Stomach (tissue), 8 donors: ENCODE measurements at regions not wholly inside any gene's neighbourhood (a gene's known extent, or its start where the extent isn't known, plus 50 kb on each side); places are given as distances from the start of the nearest gene placed in this dataset.

Source experiments
- DNase-seq, 2 donors: peaks; one replicate each; pipeline versions ENCODE4 v3.0.0 to v3.0.0-alpha.2; 2013 to 2019
- H3K27ac ChIP-seq, 5 donors: fragments of 200-600 bp in 4 of 5; sonication (generic) in 4 of 5; one replicate each; pipeline ENCODE4 v1.5.1; 2013 to 2019; ENCODE audit warnings: mild to moderate bottlenecking in 1 of 5, moderate library complexity in 1 of 5
- H3K27me3 ChIP-seq, 3 donors: fragments of 200-600 bp; sonication (generic); one replicate each; pipeline ENCODE4 v1.5.1; 2017 to 2019; ENCODE audit warnings: mixed run types in 1 of 3
- H3K36me3 ChIP-seq, 4 donors: fragments of 200-600 bp; sonication (generic); 1 replicate in 3 of 4; 2 replicates in 1 of 4; pipeline ENCODE4 v1.5.1; 2016 to 2019
- H3K4me1 ChIP-seq, 4 donors: fragments of 200-600 bp; sonication (generic); one replicate each; pipeline ENCODE4 v1.5.1; 2016 to 2019
- H3K4me3 ChIP-seq, 4 donors: fragments of 200-600 bp; sonication (generic) in 3 of 4; one replicate each; pipeline ENCODE4 v1.5.1; 2016 to 2019; ENCODE audit warnings: mild to moderate bottlenecking in 1 of 4
- H3K9me3 ChIP-seq, 4 donors: fragments of 200-600 bp; sonication (generic); one replicate each; pipeline ENCODE4 v1.5.1; 2016 to 2019
- EP300 ChIP-seq: sonication (generic); formaldehyde crosslinking; IDR thresholded peaks from one replicate; pipeline ENCODE4 v1.6.1; 2017; ENCODE audit warnings: antibody characterized with exemption
- POLR2A ChIP-seq, 4 donors: fragments of 450-650 bp; IDR thresholded peaks; one replicate each; pipeline ENCODE4 v1.6.1; 2016; ENCODE audit warnings: antibody characterized with exemption in 4 of 4, control low read depth in 2 of 4, mild to moderate bottlenecking in 1 of 4, moderate library complexity in 1 of 4
- POLR2AphosphoS5 ChIP-seq, 3 donors: sonication (generic); formaldehyde crosslinking; IDR thresholded peaks; one replicate each; pipeline ENCODE4 v1.6.1; 2016; ENCODE audit warnings: antibody characterized with exemption in 3 of 3
- WGBS, 5 donors: extraction: QIAGEN DNeasy Blood & Tissue Kit in 3 of 5; methylation state at CpG; one replicate each; pipeline versions ENCODE4 v1.1.5 to v1.1.7; 2013 to 2018; 5-methylcytosine and 5-hydroxymethylcytosine counted together
- intact Hi-C: fragments of 100-400 bp; cut with DNase I; formaldehyde crosslinking; loops from one replicate; pipeline ENCODE4 v1.15.1; 2023; ENCODE audit warnings: low total_unique reads
- small RNA-seq, 4 donors: library from RNA; depleted of rRNA; stranded (forward); fragments of <200 nt; gene quantifications; one replicate each; pipeline ENCODE3, GENCODE V24; 2016
- TF ChIP-seq, protein P1 (sequence below), 7 experiments: fragments of 450-650 bp in 4 of 7; fragments of 200-600 bp in 3 of 7; sonication (generic) in 3 of 7; IDR thresholded peaks; one replicate each; pipeline ENCODE4 v1.5.1; 2016 to 2019; ENCODE audit warnings: antibody characterized with exemption in 7 of 7, control low read depth in 2 of 7, mild to moderate bottlenecking in 1 of 7
- donor health status: healthy with polysubstance abuse.
- donor health status: Bipolar disorder and iron deficiency.
- donor health status: healthy.

DNA sequence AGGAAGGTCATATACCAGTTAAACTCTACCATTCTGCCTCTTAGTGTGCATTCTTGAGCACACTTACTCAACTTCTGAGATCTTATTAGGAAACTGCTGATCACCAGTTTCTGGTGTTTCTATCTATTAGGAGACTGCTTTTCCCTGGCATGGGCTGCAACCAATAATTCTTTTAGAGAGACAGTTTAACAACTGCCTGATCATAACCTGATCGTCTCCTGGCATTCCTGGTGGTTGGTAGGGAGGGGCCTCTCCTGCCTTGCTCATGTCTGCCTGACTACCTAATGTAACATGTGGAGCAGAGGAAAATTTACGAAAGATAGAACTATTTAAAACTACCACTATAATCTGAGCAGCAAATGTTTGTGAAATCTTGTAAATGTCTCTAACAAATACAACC lies 75.3 kb upstream of the MGAT4C start:
- Histone ChIP-seq H3K4me1 (no peaks in the 10 kb centered on the region), H3K9me3 (no peaks in the 10 kb centered on the region), H3K4me3 (no peak overlapping the region), H3K36me3 (no peaks in the 10 kb centered on the region), H3K27ac (no peak overlapping the region), H3K27me3 (no peaks in the 10 kb centered on the region)
- 15 to 44% (median 30%) methylated on average over 2 of the region's 2 CpGs for WGBS, 5 donors
- intact Hi-C loops, result no loop called here
- DNase-seq, result no peak
- TF ChIP-seq EP300 (no peak), POLR2A (IDR thresholded peaks at IDR 0.05) (no peak), POLR2AphosphoS5 (IDR thresholded peaks at IDR 0.05) (no peak)
- TF ChIP-seq, protein P1, sequence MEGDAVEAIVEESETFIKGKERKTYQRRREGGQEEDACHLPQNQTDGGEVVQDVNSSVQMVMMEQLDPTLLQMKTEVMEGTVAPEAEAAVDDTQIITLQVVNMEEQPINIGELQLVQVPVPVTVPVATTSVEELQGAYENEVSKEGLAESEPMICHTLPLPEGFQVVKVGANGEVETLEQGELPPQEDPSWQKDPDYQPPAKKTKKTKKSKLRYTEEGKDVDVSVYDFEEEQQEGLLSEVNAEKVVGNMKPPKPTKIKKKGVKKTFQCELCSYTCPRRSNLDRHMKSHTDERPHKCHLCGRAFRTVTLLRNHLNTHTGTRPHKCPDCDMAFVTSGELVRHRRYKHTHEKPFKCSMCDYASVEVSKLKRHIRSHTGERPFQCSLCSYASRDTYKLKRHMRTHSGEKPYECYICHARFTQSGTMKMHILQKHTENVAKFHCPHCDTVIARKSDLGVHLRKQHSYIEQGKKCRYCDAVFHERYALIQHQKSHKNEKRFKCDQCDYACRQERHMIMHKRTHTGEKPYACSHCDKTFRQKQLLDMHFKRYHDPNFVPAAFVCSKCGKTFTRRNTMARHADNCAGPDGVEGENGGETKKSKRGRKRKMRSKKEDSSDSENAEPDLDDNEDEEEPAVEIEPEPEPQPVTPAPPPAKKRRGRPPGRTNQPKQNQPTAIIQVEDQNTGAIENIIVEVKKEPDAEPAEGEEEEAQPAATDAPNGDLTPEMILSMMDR (IDR thresholded peaks at IDR 0.05), result no peak

DNA sequence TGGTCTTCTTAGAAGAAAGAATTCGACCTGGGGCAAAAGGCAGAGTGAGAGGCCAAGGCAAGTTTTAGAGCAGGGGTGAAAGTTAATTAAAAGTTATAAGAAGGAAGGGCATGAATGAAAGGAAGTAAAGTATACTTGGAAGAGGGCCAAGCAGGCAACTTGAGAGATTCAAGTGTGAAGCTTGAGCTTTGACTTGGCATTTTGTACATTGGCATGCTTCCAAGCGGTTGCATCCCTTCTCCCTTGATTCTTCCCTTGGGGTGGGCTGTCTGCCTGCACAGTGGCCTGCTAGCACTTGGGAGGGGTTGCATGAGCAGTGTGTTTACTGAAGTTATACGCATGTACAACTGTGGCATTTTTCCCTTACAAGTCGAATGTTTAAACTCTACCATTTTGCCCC lies 74.8 kb upstream of the MGAT4C start:
- Histone ChIP-seq H3K4me3 (no peak overlapping the region), H3K9me3 (no peaks in the 10 kb centered on the region), H3K36me3 (no peaks in the 10 kb centered on the region), H3K4me1 (no peaks in the 10 kb centered on the region), H3K27ac (no peak overlapping the region), H3K27me3 (no peaks in the 10 kb centered on the region)
- TF ChIP-seq POLR2A (IDR thresholded peaks at IDR 0.05), result no peak
- TF ChIP-seq EP300, result no peak
- TF ChIP-seq, protein P1 (IDR thresholded peaks at IDR 0.05), result no peak
- no peak for TF ChIP-seq POLR2AphosphoS5 (IDR thresholded peaks at IDR 0.05)
- WGBS, 5 donors, result 64 to 75% (median 71%) methylated on average over 4 of the region's 4 CpGs
- intact Hi-C loops, result no loop called here
- peak in 1 of 2 donors; percentile 2 for DNase-seq

DNA sequence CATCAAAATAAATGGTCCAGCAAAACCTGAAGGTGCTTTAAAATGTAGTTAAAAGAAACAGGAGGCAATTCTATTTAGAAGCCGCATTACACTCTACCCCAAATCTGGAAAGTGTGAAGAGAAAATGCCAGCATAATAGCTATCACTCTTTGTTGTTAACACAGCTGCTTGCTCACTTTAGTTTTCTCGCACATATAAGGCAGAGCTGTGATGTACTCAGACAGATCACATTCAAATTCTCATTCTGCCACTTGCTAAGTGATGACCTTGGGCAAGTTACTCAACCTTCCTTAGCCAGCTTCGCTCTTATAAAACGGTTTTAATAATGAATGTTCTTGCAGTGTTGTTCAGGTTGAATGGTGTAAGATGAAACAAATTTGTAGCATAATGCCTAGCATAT lies 56.0 kb upstream of the MGAT4C start:
- Histone ChIP-seq H3K4me3 (no peak overlapping the region), H3K4me1 (no peaks in the 10 kb centered on the region), H3K27me3 (no peaks in the 10 kb centered on the region), H3K36me3 (no peaks in the 10 kb centered on the region), H3K9me3 (peaks cover 0 to 4% (median 0%) of the 10 kb centered on the region in 4 donors), H3K27ac (no peak overlapping the region)
- TF ChIP-seq EP300 (no peak), POLR2AphosphoS5 (IDR thresholded peaks at IDR 0.05) (no peak), POLR2A (IDR thresholded peaks at IDR 0.05) (no peak)
- TF ChIP-seq, protein P1 (IDR thresholded peaks at IDR 0.05), result no peak
- DNase-seq, result no peak
- 80 to 85% (median 83%) methylated on average over 4 of the region's 4 CpGs for WGBS, 5 donors
- intact Hi-C loops, result no loop called here

Small RNAs in the stretch of these regions (small RNA-seq; reads per million reads assigned to genes)
- 0 reads per million in 4 donors for gene AC079598.2
- 0 reads per million in 4 donors for gene AC079598.3
- gene AC079598.4, result 0 reads per million in 4 donors
- gene CYCSP30, result 0 reads per million in 4 donors
